Neural crest cell (in vitro differentiated cells): ENCODE measurements at regions not wholly inside any gene's neighbourhood (a gene's known extent, or its start where the extent isn't known, plus 50 kb on each side); places are given as distances from the start of the nearest gene placed in this dataset.
A peak's percentile ranks its signal among the peaks of the same experiment; 100 is the strongest.

Source experiments
- DNase-seq: peaks from one replicate; pipeline ENCODE4 v3.0.0; 2021; ENCODE audit warnings: low read depth, mixed read lengths, low spot score
- H3K27ac Mint-ChIP-seq: one replicate; pipeline ENCODE4 v1.8.0; 2021; ENCODE audit warnings: mild to moderate bottlenecking, mixed read lengths; ENCODE audit not compliant: unreplicated experiment
- H3K27me3 Mint-ChIP-seq: 2 replicates; pipeline ENCODE4 v1.8.0; 2021; ENCODE audit warnings: low read depth, mild to moderate bottlenecking, mixed read lengths
- H3K36me3 Mint-ChIP-seq: 2 replicates; pipeline ENCODE4 v1.8.0; 2021; ENCODE audit warnings: low read depth, mild to moderate bottlenecking, mixed read lengths
- H3K4me1 Mint-ChIP-seq: 2 replicates; pipeline ENCODE4 v1.8.0; 2021; ENCODE audit warnings: mixed read lengths
- H3K4me3 Mint-ChIP-seq: one replicate; pipeline ENCODE4 v1.8.0; 2021; ENCODE audit warnings: mild to moderate bottlenecking, mixed read lengths
- H3K9me3 Mint-ChIP-seq: 2 replicates; pipeline ENCODE4 v1.8.0; 2021; ENCODE audit warnings: mixed read lengths
- CTCF ChIP-seq: fragments of 200-600 bp; sonication (generic); conservative IDR thresholded peaks from 2 replicates; pipeline ENCODE4 v1.5.0; 2021; ENCODE audit warnings: antibody characterized with exemption, mild to moderate bottlenecking

- Mint-ChIP-seq H3K4me1 (no peaks in the 10 kb centered on the region), H3K4me3 (no peak overlapping the region), H3K9me3 (peaks cover 2% of the 10 kb centered on the region), H3K36me3 (no peaks in the 10 kb centered on the region), H3K27me3 (no peaks in the 10 kb centered on the region), H3K27ac (peak overlapping the region; percentile 15)
- no peak for TF ChIP-seq CTCF
- no peak for DNase-seq
Observed at GRCh38 chr12:88982694-88983093, 369.6 kb downstream of the DUSP6 start.

DNA sequence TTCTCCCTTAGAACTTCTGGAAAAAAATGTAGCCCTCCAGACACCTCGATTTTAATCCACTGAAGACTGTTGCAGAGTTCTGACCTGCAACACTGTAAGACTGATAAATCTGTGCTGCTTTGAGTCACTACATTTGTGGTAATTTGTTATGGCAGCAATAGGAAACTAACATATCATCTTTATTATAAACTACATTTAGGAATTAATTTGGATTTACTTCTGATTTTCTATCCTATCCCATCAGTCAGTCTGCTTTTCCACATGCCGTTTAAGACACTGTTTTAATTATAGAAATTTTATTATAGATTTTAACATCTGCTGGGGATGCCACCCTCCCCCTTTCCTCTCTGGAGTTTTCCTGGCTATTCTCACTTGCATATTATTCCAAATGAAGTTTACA, 375.2 kb downstream of the DUSP6 start:
- Mint-ChIP-seq H3K27me3 (no peaks in the 10 kb centered on the region), H3K9me3 (no peaks in the 10 kb centered on the region), H3K27ac (no peak overlapping the region), H3K4me1 (no peaks in the 10 kb centered on the region), H3K36me3 (no peaks in the 10 kb centered on the region), H3K4me3 (no peak overlapping the region)
- TF ChIP-seq CTCF = no peak
- DNase-seq = no peak

GRCh38 chr12:88973998-88974397, 378.3 kb downstream of the DUSP6 start:
- H3K36me3 Mint-ChIP-seq = no peaks in the 10 kb centered on the region
- no peak for TF ChIP-seq CTCF
- H3K27ac Mint-ChIP-seq = no peak overlapping the region
- H3K4me3 Mint-ChIP-seq = no peak overlapping the region
- no peaks in the 10 kb centered on the region for H3K27me3 Mint-ChIP-seq
- H3K9me3 Mint-ChIP-seq = no peaks in the 10 kb centered on the region
- no peaks in the 10 kb centered on the region for H3K4me1 Mint-ChIP-seq
- no peak for DNase-seq

- Mint-ChIP-seq H3K9me3 (no peaks in the 10 kb centered on the region), H3K4me1 (no peaks in the 10 kb centered on the region), H3K27me3 (no peaks in the 10 kb centered on the region), H3K4me3 (no peak overlapping the region), H3K27ac (no peak overlapping the region), H3K36me3 (no peaks in the 10 kb centered on the region)
- no peak for DNase-seq
- TF ChIP-seq CTCF = no peak
Observed at GRCh38 chr12:88970740-88971139, 381.6 kb downstream of the DUSP6 start.

DNA sequence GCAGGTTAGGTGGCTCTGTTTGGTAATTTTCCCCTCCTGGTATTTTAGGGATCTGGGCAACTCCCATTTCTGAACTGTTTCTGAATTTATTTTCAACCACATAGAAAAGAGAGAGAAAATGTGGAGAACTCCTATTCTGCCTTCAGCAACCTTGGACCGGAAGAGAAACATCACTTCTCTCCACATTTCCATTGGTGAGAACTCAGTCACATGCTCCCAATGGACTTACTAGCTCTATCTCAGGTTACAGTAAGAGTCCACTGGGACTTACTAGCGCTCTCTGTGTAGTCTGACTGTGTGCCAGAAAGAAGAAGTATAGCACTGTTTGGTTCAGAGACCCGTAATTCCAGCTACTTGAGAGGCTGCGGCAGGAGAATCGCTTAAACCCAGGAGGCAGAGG, 383.2 kb downstream of the DUSP6 start:
- Mint-ChIP-seq H3K9me3 (no peaks in the 10 kb centered on the region), H3K27me3 (no peaks in the 10 kb centered on the region), H3K4me3 (no peak overlapping the region), H3K27ac (no peak overlapping the region), H3K4me1 (no peaks in the 10 kb centered on the region), H3K36me3 (no peaks in the 10 kb centered on the region)
- DNase-seq = no peak
- no peak for TF ChIP-seq CTCF
